ENCODE measurements at regions not wholly inside any gene's neighbourhood (a gene's known extent, or its start where the extent isn't known, plus 50 kb on each side); places are given as distances from the start of the nearest gene placed in this dataset.

- Histone ChIP-seq H4K20me1 (ENCODE audit: insufficient read depth, low read length) (no peaks in the 10 kb centered on the region), H3K9ac (ENCODE audit: low read depth, low read length) (no peak overlapping the region), H3K4me2 (ENCODE audit: insufficient read depth, low read length) (no peak overlapping the region), H3K9me3 (ENCODE audit: insufficient read depth, low read length, severe bottlenecking) (no peaks in the 10 kb centered on the region), H3K4me3 (ENCODE audit: low read depth in 1 of 2, low read length in 2 of 2) (no peak overlapping the region), H3K79me2 (ENCODE audit: insufficient read depth, low read length) (no peaks in the 10 kb centered on the region), H3K27ac (ENCODE audit: low read length) (no peak overlapping the region), H3K27me3 (ENCODE audit: insufficient read depth, low read length, poor library complexity) (no peaks in the 10 kb centered on the region), H3K4me1 (ENCODE audit: insufficient read depth, low read length) (no peaks in the 10 kb centered on the region), H3K36me3 (ENCODE audit: insufficient read depth, low read length) (no peaks in the 10 kb centered on the region), H2AFZ (ENCODE audit: low read depth, low read length) (no peak overlapping the region)
- no peak for DNase-seq
- no peak for ATAC-seq (ENCODE audit: insufficient read depth, low read depth)
- TF ChIP-seq CTCF (IDR thresholded peaks at IDR 0.05; ENCODE audit: borderline replicate concordance, extremely low read depth, low read length, poor library complexity, severe bottlenecking) (no peak), EZH2 (IDR thresholded peaks at IDR 0.05; ENCODE audit: borderline replicate concordance, low read depth, low read length, severe bottlenecking) (no peak)
Observed at GRCh38 chr5:175803736-175804454, 67.5 kb upstream of the CPLX2 start.

- ATAC-seq (ENCODE audit: insufficient read depth, low read depth) (no peak), DNase-seq (no peak)
- no peak overlapping the region for H2AFZ ChIP-seq (ENCODE audit: low read depth, low read length)
- no peaks in the 10 kb centered on the region for H3K4me1 ChIP-seq (ENCODE audit: insufficient read depth, low read length)
- H4K20me1 ChIP-seq (ENCODE audit: insufficient read depth, low read length), result no peaks in the 10 kb centered on the region
- no peaks in the 10 kb centered on the region for H3K27me3 ChIP-seq (ENCODE audit: insufficient read depth, low read length, poor library complexity)
- no peaks in the 10 kb centered on the region for H3K9me3 ChIP-seq (ENCODE audit: insufficient read depth, low read length, severe bottlenecking)
- H3K36me3 ChIP-seq (ENCODE audit: insufficient read depth, low read length), result no peaks in the 10 kb centered on the region
- no peak overlapping the region for H3K9ac ChIP-seq (ENCODE audit: low read depth, low read length)
- H3K79me2 ChIP-seq (ENCODE audit: insufficient read depth, low read length), result no peaks in the 10 kb centered on the region
- H3K4me3 ChIP-seq (ENCODE audit: low read depth in 1 of 2, low read length in 2 of 2), result no peak overlapping the region
- H3K4me2 ChIP-seq (ENCODE audit: insufficient read depth, low read length), result no peak overlapping the region
- H3K27ac ChIP-seq (ENCODE audit: low read length), result no peak overlapping the region
- TF ChIP-seq EZH2 (IDR thresholded peaks at IDR 0.05; ENCODE audit: borderline replicate concordance, low read depth, low read length, severe bottlenecking) (no peak), CTCF (IDR thresholded peaks at IDR 0.05; ENCODE audit: borderline replicate concordance, extremely low read depth, low read length, poor library complexity, severe bottlenecking) (no peak)
Observed at GRCh38 chr5:175805256-175806011, 65.9 kb upstream of the CPLX2 start.

GRCh38 chr5:175808711-175809110 lies 62.7 kb upstream of the CPLX2 start:
- H3K27me3 ChIP-seq (ENCODE audit: insufficient read depth, low read length, poor library complexity), result peaks cover 5% of the 10 kb centered on the region
- DNase-seq (no peak), ATAC-seq (ENCODE audit: insufficient read depth, low read depth) (no peak)
- no peak overlapping the region for H3K9ac ChIP-seq (ENCODE audit: low read depth, low read length)
- H3K79me2 ChIP-seq (ENCODE audit: insufficient read depth, low read length), result no peaks in the 10 kb centered on the region
- no peaks in the 10 kb centered on the region for H3K36me3 ChIP-seq (ENCODE audit: insufficient read depth, low read length)
- H3K9me3 ChIP-seq (ENCODE audit: insufficient read depth, low read length, severe bottlenecking), result no peaks in the 10 kb centered on the region
- no peaks in the 10 kb centered on the region for H4K20me1 ChIP-seq (ENCODE audit: insufficient read depth, low read length)
- no peak overlapping the region for H3K27ac ChIP-seq (ENCODE audit: low read length)
- H2AFZ ChIP-seq (ENCODE audit: low read depth, low read length), result no peak overlapping the region
- H3K4me2 ChIP-seq (ENCODE audit: insufficient read depth, low read length), result no peak overlapping the region
- H3K4me1 ChIP-seq (ENCODE audit: insufficient read depth, low read length), result no peaks in the 10 kb centered on the region
- H3K4me3 ChIP-seq (ENCODE audit: low read depth in 1 of 2, low read length in 2 of 2), result no peak overlapping the region
- TF ChIP-seq EZH2 (IDR thresholded peaks at IDR 0.05; ENCODE audit: borderline replicate concordance, low read depth, low read length, severe bottlenecking) (no peak), CTCF (IDR thresholded peaks at IDR 0.05; ENCODE audit: borderline replicate concordance, extremely low read depth, low read length, poor library complexity, severe bottlenecking) (no peak)
